Central memory CD4-positive, alpha-beta T cell (primary cell): ENCODE measurements at regions not wholly inside any gene's neighbourhood (a gene's known extent, or its start where the extent isn't known, plus 50 kb on each side); places are given as distances from the start of the nearest gene placed in this dataset.
"Not testable (repeated sequence)": the region's sequence is repeated elsewhere in the genome, so short reads cannot be mapped to it uniquely, and the experiment has no call there.

Experiments used
- DNase-seq: peaks from one replicate; pipeline ENCODE4 v3.0.0; 2022

DNA sequence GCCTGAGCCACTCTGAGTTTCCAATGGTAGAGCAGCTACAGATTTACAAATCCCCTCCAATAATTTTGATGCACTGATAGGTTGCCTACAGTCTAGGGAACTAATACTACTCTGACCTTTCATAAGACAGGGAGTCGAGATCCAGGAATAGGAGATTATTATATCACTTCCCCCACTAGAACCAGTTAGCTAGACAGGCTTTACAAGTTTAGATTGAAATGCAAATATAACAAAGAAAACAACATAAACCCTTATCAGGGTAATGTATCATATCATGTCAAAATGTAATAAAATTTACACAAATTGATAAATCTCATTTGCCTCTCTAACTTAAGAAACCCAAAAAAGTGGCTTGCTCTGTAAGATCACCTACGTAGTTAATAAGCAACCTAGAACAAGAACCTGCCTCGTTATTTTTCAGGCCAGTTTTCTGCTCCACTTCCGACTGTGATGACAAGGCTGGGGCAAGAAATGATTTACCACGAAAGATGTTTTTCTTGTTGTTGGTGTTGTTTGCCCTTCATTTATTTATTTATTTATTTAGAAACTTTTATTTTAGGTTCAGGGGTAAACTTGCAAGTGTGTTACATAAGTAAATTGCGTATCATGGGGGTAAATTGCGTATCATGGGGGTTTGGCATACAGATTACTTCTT lies 504.2 kb upstream of the ID4 start:
- DNase-seq, result no peak

DNA sequence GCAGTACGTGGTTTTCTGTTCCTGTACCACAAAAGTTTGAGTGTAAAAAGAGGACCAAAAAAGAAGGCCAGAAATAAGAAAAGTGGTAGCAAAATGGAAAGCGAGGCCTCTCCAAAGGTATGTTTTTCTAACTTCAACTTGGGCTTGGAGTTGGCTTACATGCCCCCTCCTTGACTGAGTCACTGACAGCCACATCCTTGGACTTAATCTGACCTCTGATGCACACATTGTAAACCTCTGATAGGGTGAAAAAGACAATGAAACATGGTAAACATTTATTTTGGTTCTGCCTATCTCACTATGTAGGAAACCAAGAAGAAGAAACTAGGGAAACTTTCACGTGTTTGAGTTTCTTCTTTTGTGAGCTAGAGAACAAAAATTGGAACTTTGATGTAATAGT lies 503.2 kb upstream of the ID4 start:
- DNase-seq, result no peak

DNA sequence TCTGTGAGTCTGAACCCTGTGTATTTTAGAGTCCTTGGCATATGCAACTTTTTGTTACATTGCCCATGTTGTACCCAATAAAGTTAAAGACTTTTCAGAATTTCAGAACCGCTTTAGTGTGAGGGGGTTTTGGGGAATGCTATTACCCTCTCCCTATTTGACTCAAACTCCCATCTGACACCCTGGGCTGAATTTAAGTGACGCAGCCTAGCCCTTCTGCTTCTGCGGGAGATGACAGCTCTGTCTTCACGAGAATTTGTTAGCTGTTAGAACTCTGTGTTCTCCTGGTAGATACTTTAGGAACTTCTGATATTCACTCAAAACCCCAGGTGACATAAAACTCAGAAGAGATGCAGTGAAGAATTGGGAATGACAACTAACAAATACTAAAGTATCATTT lies 500.6 kb upstream of the ID4 start:
- DNase-seq, result no peak

DNA sequence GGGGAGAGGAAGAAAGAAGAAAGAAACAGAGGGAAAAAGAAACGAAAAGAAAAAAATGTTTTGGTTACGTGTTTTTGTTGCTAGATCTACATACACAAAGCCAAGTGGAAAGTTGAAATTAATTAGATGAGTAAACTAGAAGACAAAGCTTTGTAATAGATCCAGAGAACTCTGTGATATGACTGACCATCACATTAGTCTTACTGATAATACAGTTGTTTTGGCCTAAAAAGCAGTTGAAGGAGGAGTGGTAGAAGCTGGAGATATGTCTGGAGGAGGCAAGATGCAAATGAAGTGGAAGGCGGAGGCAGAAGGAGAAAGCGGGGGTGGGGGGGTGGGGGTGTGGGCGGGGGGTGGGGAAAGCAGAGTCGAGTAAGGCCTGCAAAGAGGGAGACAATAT lies 500.1 kb upstream of the ID4 start:
- no peak for DNase-seq

DNA sequence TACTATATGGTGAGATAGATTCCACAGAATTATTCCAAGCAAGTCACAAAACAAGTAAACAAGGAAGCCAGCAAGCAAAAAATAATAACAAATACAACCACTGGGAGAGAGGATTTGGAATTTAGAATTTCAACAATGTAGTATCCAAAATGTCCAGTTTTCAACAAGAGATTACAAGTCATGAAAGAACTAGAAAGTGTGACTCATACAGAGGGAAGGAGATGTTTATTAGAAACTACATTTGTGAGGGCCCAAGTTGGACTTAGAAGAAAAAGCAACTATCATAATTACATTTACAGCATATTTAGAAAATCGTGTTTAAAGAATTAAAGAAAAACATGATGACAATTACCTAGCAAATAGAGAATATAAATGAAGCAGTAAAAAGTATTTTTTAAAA lies 494.6 kb upstream of the ID4 start:
- DNase-seq, result no peak

DNA sequence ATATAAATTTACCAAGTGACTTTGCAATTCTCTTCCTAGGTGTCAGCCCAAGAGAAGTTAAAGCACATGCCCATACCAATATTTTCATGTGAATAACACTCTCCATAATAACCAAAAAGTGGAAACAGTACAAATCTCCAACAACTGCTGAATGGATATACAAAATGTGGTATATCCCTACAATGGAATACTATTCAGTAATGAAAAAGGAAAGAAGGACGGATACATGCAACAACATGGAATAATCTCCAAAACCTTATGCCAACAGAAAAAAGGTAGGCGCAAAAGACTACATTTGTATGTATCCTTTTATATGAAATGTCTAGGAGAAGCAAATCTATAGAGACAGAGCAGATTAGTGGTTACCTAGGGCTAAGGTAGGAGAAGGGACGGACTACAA lies 487.7 kb upstream of the ID4 start:
- DNase-seq, result no peak

DNA sequence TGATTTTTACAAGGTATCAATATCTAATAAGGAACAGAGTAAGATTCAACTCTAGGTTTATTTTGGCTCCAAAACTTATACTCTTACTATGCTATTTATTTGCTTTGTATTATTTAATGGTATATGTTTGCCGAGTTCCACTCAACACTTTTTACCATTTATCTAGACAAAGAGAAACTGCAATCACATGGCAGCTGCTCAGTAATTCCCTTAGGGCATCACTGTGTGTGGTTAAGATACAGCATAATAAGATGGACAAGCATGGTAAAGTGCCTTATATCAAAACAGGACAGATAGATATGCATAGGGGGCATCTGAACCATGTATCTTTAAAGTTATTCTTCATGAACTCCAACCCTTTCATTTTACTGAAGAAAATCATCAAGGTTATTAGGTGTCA lies 483.0 kb upstream of the ID4 start:
- DNase-seq, result no peak

DNA sequence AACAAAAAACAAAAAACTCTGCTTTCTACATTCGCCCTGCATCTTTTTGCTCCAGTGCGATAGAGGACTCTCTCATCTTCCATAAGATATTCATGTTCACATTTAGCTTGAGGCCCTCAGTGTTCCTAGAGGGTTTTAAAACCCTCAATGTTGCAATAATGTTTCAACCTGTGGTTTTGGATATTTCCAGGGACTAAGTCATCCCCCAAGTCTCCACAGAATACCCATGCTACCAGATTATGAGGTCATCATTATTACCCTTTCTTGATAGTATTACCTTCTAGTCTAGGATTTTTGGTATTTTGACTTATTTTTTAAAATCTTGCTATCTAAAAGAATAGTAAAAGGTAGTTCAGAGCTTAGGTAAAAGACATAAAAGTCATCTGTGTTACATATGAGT lies 480.5 kb upstream of the ID4 start:
- no peak for DNase-seq

DNA sequence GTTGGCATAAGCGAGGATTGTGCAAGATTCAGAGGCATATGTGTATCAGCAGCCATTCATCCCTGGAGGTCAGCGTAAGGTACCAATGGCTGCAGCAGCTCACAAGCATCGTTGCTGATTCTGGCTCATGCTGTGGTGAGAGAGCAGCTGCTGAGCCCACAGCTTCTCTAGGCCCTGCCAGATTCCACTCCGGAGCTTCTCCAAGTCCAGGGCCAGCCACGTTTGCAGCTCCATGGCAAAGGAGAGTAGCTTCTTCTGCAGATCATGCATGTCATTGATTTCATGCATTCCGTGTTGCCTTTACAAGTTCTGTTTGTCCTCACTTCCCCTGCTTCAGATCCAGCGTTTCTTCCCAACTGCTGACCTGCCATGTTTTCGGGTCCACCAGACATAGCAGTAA lies 474.8 kb upstream of the ID4 start:
- DNase-seq, result no peak

DNA sequence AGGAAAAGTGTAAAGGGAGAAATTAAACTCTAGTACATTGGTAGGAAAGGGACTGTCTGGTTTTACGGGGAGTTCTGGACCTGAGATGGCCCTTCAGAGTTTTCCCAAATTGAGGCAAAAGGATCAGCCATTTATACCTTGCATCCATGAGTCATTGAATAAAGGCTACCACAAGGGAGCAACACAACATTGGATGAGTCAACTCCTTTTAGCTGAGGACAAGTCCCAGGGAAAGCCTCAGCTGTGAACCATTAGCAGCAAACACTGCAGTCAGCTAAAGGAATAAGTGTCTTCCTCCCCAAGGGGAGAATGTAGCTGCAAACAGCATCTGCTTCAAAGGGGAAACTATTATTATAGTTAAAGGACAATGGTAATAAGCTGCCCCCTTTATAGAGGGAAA lies 468.7 kb upstream of the ID4 start:
- DNase-seq, result no peak

DNA sequence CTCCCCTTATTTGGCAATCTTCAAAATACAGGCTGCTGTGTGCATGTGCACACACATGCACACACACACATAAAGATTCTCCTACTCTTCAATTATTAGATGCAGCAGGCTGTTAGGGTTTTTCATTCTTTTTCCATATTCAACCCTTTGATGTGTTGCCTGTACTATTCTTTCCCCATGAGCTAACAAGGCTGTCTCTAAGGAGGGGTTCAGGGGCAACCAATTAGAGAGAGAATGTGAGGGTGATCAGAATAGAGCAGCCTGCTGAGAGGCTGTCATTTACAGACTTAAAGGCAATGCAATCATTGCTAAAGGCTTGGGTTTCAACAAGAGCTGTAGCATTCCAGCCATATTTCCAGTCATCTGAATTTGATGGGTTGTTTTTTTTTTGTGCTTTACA lies 467.4 kb upstream of the ID4 start:
- no peak for DNase-seq

DNA sequence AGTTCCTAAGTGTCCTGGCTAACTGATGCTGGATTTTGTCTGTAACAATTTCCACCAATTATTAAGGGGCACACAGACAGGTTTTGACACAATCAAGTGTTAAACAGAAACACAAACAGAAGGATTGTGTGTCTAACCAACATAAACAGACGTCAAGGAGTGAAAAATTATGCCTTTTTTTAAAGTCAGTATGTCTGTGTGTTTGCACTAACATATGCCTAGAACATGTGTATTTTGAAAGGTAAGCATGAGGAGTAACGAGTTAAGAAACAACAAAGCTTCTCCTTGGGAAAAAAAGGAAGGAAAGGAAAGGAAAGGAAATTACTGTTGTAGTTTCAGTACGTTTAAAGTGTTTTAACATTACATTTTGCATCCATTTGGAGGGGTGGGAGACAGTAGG lies 466.3 kb upstream of the ID4 start:
- no peak for DNase-seq

DNA sequence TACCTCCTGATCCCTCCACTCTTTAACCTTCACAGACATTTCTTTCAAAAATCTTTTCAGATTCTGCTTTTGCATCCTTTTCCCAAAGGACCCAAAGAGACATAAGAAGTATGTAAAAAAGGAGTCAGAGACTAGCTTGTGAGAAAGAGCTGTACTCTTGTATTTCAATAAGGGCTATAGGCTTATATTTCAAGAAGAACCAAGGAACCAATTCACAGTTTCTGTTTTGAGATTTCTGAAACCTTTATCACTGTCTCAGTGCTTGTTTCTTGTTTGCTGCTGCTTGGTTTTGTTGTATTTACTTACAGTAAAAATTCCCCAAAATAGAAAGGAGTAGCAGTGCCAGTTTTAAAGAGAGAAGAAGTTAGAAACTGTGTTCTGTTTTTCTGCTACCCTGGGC lies 461.6 kb upstream of the ID4 start:
- DNase-seq, result no peak

DNA sequence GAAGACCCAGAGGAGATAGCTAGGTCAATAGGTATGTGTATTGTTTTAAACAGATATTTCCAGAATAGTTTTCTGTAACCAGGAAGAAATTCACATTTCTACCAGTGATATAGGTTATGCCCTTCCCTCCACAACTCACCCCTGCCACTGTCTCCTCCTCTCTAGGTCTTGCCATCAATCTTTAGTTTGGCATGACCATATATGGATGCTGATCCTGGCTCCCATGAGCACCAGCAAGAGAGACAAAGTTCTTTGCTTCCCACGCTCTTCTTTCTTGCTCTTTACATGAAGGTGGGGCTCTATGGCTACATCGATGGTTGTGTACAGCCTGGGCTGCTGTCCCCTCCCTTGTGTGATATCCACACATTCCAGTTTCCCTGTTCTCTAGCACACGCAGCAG lies 459.4 kb upstream of the ID4 start:
- DNase-seq, result no peak

DNA sequence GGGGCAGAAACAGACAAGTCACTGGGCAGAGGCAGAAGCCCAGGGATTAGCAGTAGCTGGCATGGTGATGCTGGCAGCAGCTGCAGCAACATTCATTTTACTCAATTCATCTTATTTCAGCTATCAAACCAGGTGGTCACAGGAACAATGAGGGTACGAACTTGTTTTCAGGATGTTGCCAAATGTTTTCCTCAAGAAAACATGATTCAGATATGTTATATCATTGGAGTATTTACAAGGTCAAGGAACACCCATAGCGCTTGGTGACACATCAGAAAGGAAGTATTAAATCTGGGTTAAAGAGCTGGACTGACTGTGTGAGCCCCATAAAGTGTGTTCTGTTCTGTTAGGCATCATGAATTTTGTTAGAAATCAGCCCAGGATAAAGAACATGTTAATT lies 456.9 kb upstream of the ID4 start:
- DNase-seq, result no peak

DNA sequence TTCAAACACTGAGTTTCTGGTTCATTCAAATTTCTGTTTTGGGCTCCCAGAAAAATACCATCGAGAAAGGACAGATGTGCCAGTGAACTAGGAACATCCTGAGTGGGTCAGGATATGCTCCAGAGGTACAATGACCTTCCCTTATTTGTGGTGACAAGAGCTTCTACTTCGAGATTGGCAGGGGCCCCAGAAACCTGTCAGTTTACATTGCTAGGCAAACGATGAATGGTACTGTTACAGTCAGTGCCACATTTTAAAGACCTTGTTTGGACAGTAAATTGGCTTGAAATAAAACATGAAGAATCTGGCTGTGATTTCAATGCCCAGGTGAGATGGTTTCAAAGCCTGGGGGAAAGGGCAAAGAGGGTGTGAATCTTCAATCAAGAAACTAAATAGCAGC lies 454.5 kb upstream of the ID4 start:
- no peak for DNase-seq

DNA sequence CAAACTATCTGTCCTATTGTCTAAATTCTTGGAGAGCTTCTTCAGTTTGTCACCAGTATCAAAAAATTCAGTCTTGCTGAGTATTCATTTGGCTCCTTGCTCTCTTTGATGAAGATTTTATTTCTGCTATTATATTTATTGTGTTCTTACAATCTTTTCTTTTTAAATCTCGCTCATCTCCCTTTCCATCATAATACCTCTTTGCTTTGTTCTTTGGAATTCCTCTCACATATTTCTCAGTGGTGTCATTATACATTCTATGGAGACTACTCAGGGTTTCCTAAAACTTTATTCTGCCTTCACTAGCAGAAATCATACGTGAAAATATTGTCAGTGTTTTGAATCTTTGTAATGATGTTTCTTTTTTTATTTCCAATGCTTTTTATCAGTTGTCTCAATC lies 445.2 kb upstream of the ID4 start:
- DNase-seq, result no peak

DNA sequence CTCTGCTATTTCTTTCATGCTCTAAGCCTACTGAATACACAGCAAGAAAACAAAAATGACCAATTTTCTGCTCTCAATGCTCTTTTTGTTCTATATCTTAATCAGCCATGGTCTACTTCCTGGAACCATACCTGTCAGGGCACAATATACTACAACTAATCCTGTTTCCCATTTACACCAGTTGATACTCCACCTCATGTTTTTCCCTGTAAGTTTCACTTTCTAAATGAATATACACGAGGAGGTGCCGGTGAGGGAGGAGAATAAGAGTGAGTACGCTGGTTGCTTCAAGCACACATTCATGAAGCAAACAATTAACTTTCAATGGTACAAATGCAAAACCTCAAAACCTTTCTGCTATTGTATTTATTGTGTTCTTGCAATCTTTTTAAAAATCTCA lies 443.1 kb upstream of the ID4 start:
- DNase-seq, result no peak

DNA sequence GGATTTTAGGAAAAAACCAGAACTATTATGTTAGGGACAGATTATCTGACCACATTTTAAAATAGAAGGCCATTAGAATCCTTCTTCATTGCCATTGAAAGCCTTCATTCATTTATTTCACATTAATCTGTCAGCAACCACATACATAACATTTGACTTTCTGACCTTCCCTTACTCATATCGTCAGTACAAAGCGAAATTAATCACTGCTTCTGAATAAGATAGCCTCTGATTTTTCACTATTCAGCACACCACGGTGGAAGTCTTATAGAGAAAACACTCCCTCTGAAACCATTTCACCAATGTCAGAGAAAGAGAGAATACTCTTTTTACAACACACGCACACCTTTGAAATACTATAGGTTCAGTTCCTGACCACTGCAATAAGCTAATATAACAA lies 442.5 kb upstream of the ID4 start:
- no peak for DNase-seq

DNA sequence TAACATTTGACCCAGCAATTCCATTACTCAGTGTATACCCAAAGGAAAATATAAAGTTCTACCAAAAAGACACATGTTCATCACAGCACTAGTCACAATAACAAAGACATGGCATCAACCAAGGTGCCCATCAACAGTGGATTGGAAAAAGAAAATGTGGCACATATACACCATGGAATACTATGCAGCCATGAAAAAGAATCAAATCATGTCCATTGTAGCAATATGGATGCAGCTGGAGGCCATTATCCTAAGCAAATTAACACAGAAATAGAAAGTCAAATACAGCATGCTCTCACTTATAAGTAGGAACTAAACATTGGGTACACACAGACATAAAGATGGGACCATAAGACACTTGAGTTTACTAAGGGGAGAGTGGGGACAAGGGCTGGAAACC lies 441.9 kb upstream of the ID4 start:
- no peak for DNase-seq

DNA sequence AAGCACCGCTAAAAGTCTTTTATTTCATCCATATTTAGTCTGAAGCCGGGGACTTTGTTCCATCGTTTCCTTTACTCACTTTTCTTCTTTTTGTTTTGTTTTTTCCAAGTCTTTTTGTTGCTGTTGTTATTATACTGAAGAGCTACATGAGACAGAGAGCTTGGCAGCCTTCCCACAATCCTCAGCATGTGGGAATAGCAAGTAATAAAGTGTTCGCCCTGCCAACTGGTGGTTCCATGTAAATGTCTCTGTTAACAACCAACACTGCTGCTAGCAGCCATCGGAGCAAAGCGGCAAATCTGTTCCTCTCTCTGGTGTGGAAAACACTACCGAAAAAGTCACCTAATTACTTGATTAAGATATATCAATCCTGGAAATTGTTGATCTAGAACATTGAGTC lies 437.8 kb upstream of the ID4 start:
- DNase-seq, result no peak

DNA sequence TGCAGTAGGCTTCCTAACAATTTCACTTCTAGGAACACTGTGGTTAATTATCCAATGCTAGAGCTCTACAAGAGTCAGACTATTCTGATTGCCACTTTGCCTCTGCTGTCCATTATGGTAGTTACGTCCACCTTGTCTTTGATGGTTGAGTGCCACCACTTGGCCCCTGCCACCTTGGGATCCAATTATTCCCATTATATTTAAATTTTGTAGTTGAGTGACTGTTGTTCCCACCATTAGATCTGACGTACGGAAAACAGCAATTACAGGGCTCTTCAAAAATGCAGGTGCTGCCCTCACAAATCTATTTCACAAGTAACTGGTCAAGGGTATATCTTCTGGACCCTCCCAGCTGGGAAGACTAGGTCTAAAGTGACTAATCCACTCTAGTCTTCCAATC lies 432.3 kb upstream of the ID4 start:
- not testable (repeated sequence) for DNase-seq

DNA sequence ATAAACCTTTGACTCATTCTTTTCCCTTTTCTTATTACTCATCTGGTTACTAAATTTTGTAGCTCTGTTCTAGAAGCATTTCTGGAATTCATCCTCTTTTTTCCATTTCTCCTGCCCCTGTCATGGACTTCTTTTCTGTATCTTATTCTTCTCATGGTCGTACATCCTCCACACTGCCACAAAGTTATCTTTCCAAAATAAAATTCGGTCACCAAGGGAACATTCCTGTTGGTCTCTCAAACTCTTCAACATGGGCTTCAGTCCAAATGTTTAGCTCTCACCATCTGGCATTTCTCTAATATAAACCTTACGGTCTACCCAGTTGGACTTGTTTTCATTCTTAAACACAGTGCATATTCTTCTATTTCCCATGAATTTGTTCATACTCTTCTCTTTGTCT lies 428.8 kb upstream of the ID4 start:
- DNase-seq, result no peak

DNA sequence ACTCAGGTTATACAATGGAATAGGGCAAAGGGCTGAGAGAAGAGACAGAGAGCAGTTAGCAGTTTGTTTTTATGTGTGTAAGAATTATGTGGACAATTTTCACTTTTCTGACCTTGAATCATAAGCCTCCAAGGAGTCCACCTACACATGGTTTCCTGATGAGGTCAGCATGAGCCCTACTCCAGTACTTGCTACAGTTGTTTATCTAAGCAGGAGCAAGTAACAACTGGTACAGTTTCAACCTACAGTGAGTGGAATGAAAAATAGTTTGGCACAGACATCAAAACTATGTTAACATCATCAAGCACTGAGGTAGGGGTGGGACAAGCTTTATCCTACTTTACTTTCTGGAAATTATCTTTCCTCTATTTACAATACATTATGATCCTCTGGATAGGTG lies 426.7 kb upstream of the ID4 start:
- DNase-seq, result no peak

DNA sequence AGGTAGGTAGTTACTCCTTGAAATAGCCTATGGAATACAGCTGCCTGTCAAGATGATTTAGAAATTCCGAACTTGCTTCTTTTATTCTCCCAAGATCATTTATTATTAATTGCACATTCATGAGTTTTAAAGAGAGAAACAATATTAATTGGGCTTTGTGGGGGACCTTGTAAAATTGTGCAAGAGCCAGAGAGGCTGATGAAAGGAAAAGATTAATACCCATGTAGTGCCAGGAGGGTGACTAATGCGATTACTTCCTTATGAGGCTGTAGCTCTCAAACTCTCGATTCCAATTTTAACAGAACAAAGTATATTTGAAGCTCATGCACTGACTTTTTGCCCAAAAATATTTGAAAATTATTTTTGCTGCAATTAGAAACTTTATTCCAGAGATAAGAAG lies 423.8 kb upstream of the ID4 start:
- no peak for DNase-seq
